GM12878 (cell line): ENCODE measurements at regions not wholly inside any gene's neighbourhood (a gene's known extent, or its start where the extent isn't known, plus 50 kb on each side); places are given as distances from the start of the nearest gene placed in this dataset.
"Not testable (repeated sequence)": the region's sequence is repeated elsewhere in the genome, so short reads cannot be mapped to it uniquely, and the experiment has no call there.

Source experiments
- ATAC-seq: fragments of 200-7000 bp; cut with Tn5 transposase; 3 replicates; pipeline ENCODE4 v1.9.1; 2020; ENCODE audit warnings: mild to moderate bottlenecking, moderate library complexity
- BruUV-seq: library from RNA; stranded (reverse); fragments of 400-500 nt; replicated peaks from 2 replicates; lab custom pipeline; 2021; lab: Mats Ljungman, UMichigan
- CTCF ChIA-PET: fragments of 300-600 bp; sonication (Branson Sonifier 250); formaldehyde crosslinking; extraction: SDS; loops from one replicate; lab custom pipeline; 2021; ENCODE audit warnings: inconsistent platforms; lab: Yijun Ruan, JAX
- POLR2A ChIA-PET: fragments of 350-600 bp; formaldehyde crosslinking; extraction: SDS; loops from one replicate; lab custom pipeline; 2021; ENCODE audit warnings: inconsistent platforms; lab: Charles Lee
- RAD21 ChIA-PET: fragments of 300-600 bp; sonication (Branson Sonifier 250); formaldehyde crosslinking; loops from one replicate; lab custom pipeline; 2023; ENCODE audit warnings: antibody characterized with exemption; ENCODE audit not compliant: unreplicated experiment; lab: Charles Lee
- SMC1A ChIA-PET: fragments of 300-600 bp; sonication (Branson Sonifier 250); formaldehyde crosslinking; loops from one replicate; lab custom pipeline; 2023; ENCODE audit not compliant: unreplicated experiment, uncharacterized antibody; lab: Charles Lee
- DNase-seq: peaks from one replicate; pipeline ENCODE4 v3.0.0-alpha.2; 2011; ENCODE audit warnings: low read depth, low spot score
- FAIRE-seq: peaks from 3 replicates; lab custom pipeline; 2011; peaks lifted over from hg19 to GRCh38; lab: Jason Lieb, UNC
- H2AFZ ChIP-seq: 2 replicates; pipeline ENCODE4 v1.6.0; 2011; ENCODE audit warnings: low read depth, low read length, control low read depth; ENCODE audit not compliant: control insufficient read depth
- H3K27ac ChIP-seq: 2 replicates; pipeline ENCODE4 v1.5.1; 2011; ENCODE audit warnings: control low read depth; ENCODE audit not compliant: control insufficient read depth, insufficient read depth
- H3K27me3 ChIP-seq, 2 experiments: replicated peaks in 1 of 2; 2 replicates each; pipeline versions ENCODE4 v1.6.0 to v1.6.1; 2011; ENCODE audit warnings: low read length in 1 of 2; ENCODE audit not compliant: control insufficient read depth in 2 of 2, insufficient read depth in 2 of 2
- H3K36me3 ChIP-seq, 2 experiments: 2 replicates each; pipeline ENCODE4 v1.5.1; 2011; ENCODE audit warnings: low read length in 1 of 2; ENCODE audit not compliant: control insufficient read depth in 2 of 2, insufficient read depth in 2 of 2
- H3K4me1 ChIP-seq: 2 replicates; pipeline ENCODE4 v1.6.1; 2011; ENCODE audit warnings: mild to moderate bottlenecking, low read length, moderate library complexity, mixed read lengths; ENCODE audit not compliant: control insufficient read depth, insufficient read depth
- H3K4me2 ChIP-seq: 2 replicates; pipeline ENCODE4 v1.6.0; 2011; ENCODE audit warnings: control low read depth; ENCODE audit not compliant: control insufficient read depth, insufficient read depth
- H3K4me3 ChIP-seq: fragments of 200-600 bp; sonication (generic); 2 replicates; pipeline ENCODE4 v1.5.1; 2016
- H3K79me2 ChIP-seq: 2 replicates; pipeline ENCODE4 v1.6.0; 2011; ENCODE audit warnings: low read length; ENCODE audit not compliant: control insufficient read depth, insufficient read depth
- H3K9ac ChIP-seq: 2 replicates; pipeline ENCODE4 v1.8.0; 2011; ENCODE audit warnings: low read length, control low read depth, mixed read lengths; ENCODE audit not compliant: control insufficient read depth, insufficient read depth
- H3K9me3 ChIP-seq: replicated peaks from 3 replicates; pipeline ENCODE4 v1.5.1; 2011; ENCODE audit warnings: mild to moderate bottlenecking, low read length; ENCODE audit not compliant: control insufficient read depth, insufficient read depth
- H4K20me1 ChIP-seq: 2 replicates; pipeline ENCODE4 v1.6.0; 2011; ENCODE audit not compliant: control insufficient read depth, insufficient read depth
- POLR2A ChIP-seq: IDR thresholded peaks from 2 replicates; pipeline ENCODE4 v1.6.1; 2011; ENCODE audit warnings: low read depth, mild to moderate bottlenecking, low read length
- ZNF24 ChIP-seq: fragments of 450-650 bp; IDR thresholded peaks from 2 replicates; pipeline ENCODE4 v1.6.1; 2017; ENCODE audit warnings: antibody characterized with exemption, mild to moderate bottlenecking
- ZNF687 ChIP-seq: fragments of 450-650 bp; IDR thresholded peaks from 2 replicates; pipeline ENCODE4 v1.6.1; 2017; ENCODE audit warnings: mild to moderate bottlenecking, moderate library complexity
- WGBS: methylation state at CpG from one replicate; pipeline ENCODE4 v1.1.6; 2016; ENCODE audit warnings: low lambda C conversion rate; ENCODE audit not compliant: insufficient replicate concordance, insufficient coverage; ENCODE audit errors: missing lambda C conversion rate; 5-methylcytosine and 5-hydroxymethylcytosine counted together
- in situ Hi-C: fragments of 300-500 bp; cut with MboI; formaldehyde crosslinking; loops from 9 replicates; pipeline ENCODE4 v1.14.3; 2018; ENCODE audit warnings: mixed read lengths
- intact Hi-C: fragments of 100-400 bp; cut with micrococcal nuclease; formaldehyde crosslinking; loops from one replicate; pipeline ENCODE4 v1.14.2; 2022; ENCODE audit not compliant: unreplicated experiment

DNA sequence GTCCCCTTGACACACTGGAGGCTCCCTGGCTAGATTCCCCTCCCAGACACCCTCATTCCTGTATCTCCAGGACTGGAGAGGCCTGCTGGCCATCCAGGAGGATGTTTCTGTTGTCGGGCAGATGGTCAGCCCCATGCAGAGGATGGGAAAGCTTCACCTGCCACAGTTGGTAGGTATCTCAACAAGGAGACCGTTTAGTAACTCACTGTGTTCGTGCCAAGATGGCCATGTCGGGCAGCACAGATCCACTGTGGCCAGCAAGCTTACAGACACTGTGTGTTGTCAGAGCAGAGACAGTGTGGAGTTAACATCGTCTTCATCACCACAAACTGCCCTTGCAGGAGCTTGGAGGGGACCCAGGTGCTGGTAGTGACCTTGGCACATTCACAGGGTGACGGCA, 390.9 kb downstream of the SEC14L1 start:
- FAIRE-seq (no peak), DNase-seq (no peak), ATAC-seq (no peak)
- intact Hi-C loops (no loop called here), in situ Hi-C loops (no loop called here)
- ChIA-PET RAD21 (no interaction called here), CTCF (no interaction called here), SMC1A (no interaction called here), POLR2A (no interaction called here)
- BruUV-seq: no TSS peak
- Histone ChIP-seq H3K36me3 (no peaks in the 10 kb centered on the region), H3K9ac (no peak overlapping the region), H3K27me3 (peaks cover 5% of the 10 kb centered on the region in 2 experiments), H3K4me3 (no peak overlapping the region), H2AFZ (no peak overlapping the region), H3K4me2 (no peak overlapping the region), H3K79me2 (no peaks in the 10 kb centered on the region), H4K20me1 (no peaks in the 10 kb centered on the region), H3K4me1 (no peaks in the 10 kb centered on the region), H3K9me3 (no peaks in the 10 kb centered on the region; the same call in 2 of the 3 replicates), H3K27ac (no peak overlapping the region)
- 45% methylated on average over 6 of the region's 6 CpGs for WGBS
- no peak for TF ChIP-seq POLR2A
- TF ChIP-seq ZNF687: no peak
- no peak for TF ChIP-seq ZNF24

DNA sequence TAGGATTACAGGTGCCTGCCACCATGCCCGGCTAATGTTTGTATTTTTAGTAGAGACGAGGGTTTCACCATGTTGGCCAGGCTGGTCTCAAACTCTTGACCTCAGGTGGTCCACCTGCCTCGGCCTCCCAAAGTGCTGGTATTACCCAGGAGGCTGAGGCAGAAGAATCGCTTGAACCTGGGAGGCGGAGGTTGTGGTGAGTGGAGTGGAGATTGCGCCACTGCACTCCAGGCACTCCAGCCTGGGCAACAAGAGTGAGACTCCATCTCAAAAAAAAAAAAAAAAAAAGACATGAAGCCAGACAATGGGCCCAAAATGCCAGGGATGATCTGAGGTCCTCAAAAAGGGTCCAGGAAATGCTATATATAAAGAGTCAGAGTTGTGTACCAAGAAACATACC, 392.9 kb downstream of the SEC14L1 start:
- H3K27me3 ChIP-seq, CTCF ChIA-PET, FAIRE-seq, H3K36me3 ChIP-seq, in situ Hi-C loops, H3K4me3 ChIP-seq, BruUV-seq, DNase-seq, H3K9ac ChIP-seq, H3K27ac ChIP-seq, ATAC-seq, H3K79me2 ChIP-seq, RAD21 ChIA-PET, H3K4me2 ChIP-seq, H4K20me1 ChIP-seq, H2AFZ ChIP-seq, intact Hi-C loops, H3K4me1 ChIP-seq, H3K9me3 ChIP-seq, POLR2A ChIA-PET: not testable (repeated sequence)
- SMC1A ChIA-PET: interaction anchor here (0.9 kb wide), 1 partner anchor 479 kb away, joined by 3 read pairs; no protein-coding TSS in a partner anchor
- 60% methylated on average over 6 of the region's 6 CpGs for WGBS
